HCT116 (cell line): ENCODE measurements at regions not wholly inside any gene's neighbourhood (a gene's known extent, or its start where the extent isn't known, plus 50 kb on each side); places are given as distances from the start of the nearest gene placed in this dataset.

Experiments
- ATAC-seq: fragments of 200-7000 bp; cut with Tn5 transposase; 2 replicates; pipeline ENCODE4 v1.9.1; 2020; ENCODE audit warnings: mild to moderate bottlenecking, moderate library complexity
- BruUV-seq: library from RNA; stranded (reverse); fragments of 400-500 nt; replicated peaks from 2 replicates; lab custom pipeline; 2021; lab: Mats Ljungman, UMichigan
- CTCF ChIA-PET: fragments of 300-600 bp; sonication (Branson Sonifier 250); formaldehyde crosslinking; loops from one replicate; lab custom pipeline; 2021; ENCODE audit warnings: antibody characterized with exemption; lab: Charles Lee
- POLR2A ChIA-PET: fragments of 300-600, 350-600 bp; sonication (Branson Sonifier 250); formaldehyde crosslinking; loops from one replicate; lab custom pipeline; 2021; ENCODE audit warnings: antibody characterized with exemption; lab: Charles Lee
- RAD21 ChIA-PET, 2 experiments: fragments of 300-600 bp; sonication (Branson Sonifier 250); formaldehyde crosslinking; loops; one replicate each; lab custom pipeline; 2023; ENCODE audit warnings: low total read pairs in 2 of 2; ENCODE audit not compliant: uncharacterized antibody in 2 of 2, unreplicated experiment in 2 of 2, low non-redundant PET in 1 of 2; lab: Charles Lee
- DNase-seq: peaks from one replicate; pipeline ENCODE4 v3.0.0-alpha.2; 2010; ENCODE audit warnings: low read depth, low spot score
- H2AFZ ChIP-seq: fragments of 200-600 bp; shearing (Covaris generic), sonication (generic); 2 replicates; pipeline ENCODE4 v1.6.1; 2017; ENCODE audit warnings: low read depth, mixed run types, mixed read lengths, antibody characterized with exemption, low read length; ENCODE audit not compliant: poor library complexity, severe bottlenecking
- H3K27ac ChIP-seq: 2 replicates; pipeline ENCODE4 v1.5.1; 2012; ENCODE audit warnings: low read depth, low read length
- H3K27me3 ChIP-seq: fragments of 200-600 bp; sonication (generic); 2 replicates; pipeline ENCODE4 v1.6.1; 2016; ENCODE audit warnings: mixed run types, low read length, mixed read lengths; ENCODE audit not compliant: insufficient read depth
- H3K36me3 ChIP-seq, 2 experiments: fragments of 200-500 bp in 1 of 2; fragments of 200-600 bp in 1 of 2; sonication (Bioruptor generic) in 1 of 2; sonication (generic) in 1 of 2; 2 replicates each; pipeline versions ENCODE4 v1.5.1 to v1.6.1; 2014 to 2016; ENCODE audit warnings: low read length in 2 of 2, inconsistent platforms in 1 of 2, mixed read lengths in 1 of 2, mixed run types in 1 of 2; ENCODE audit not compliant: insufficient read depth in 2 of 2, control insufficient read depth in 1 of 2
- H3K4me1 ChIP-seq, 2 experiments: fragments of 200-600 bp in 1 of 2; sonication (generic) in 1 of 2; 2 replicates each; pipeline versions ENCODE4 v1.5.1 to v1.6.1; 2012 to 2017; ENCODE audit warnings: low read length in 2 of 2, inconsistent platforms in 1 of 2, mild to moderate bottlenecking in 1 of 2, mixed read lengths in 1 of 2, mixed run types in 1 of 2, moderate library complexity in 1 of 2; ENCODE audit not compliant: insufficient read depth in 2 of 2, control insufficient read depth in 1 of 2
- H3K4me2 ChIP-seq: fragments of 200-600 bp; sonication (generic); 2 replicates; pipeline ENCODE4 v1.6.1; 2017; ENCODE audit warnings: mixed run types, low read length, mixed read lengths
- H3K4me3 ChIP-seq, 2 experiments: fragments of 200-600 bp in 1 of 2; sonication (generic) in 1 of 2; replicated peaks in 1 of 2; 2 replicates each; pipeline ENCODE4 v1.5.1; 2011 to 2016; ENCODE audit warnings: low read length in 2 of 2, control low read depth in 1 of 2, low read depth in 1 of 2, mild to moderate bottlenecking in 1 of 2, mixed read lengths in 1 of 2, mixed run types in 1 of 2
- H3K79me2 ChIP-seq: fragments of 200-600 bp; sonication (generic); 2 replicates; pipeline ENCODE4 v1.6.1; 2017; ENCODE audit warnings: mild to moderate bottlenecking, mixed run types, low read length, moderate library complexity, mixed read lengths; ENCODE audit not compliant: insufficient read depth
- H3K9ac ChIP-seq: fragments of 200-600 bp; sonication (generic); 2 replicates; pipeline ENCODE4 v1.6.1; 2016; ENCODE audit warnings: low read length, mixed read lengths
- H3K9me2 ChIP-seq: fragments of 200-600 bp; sonication (generic), shearing (Covaris generic); 2 replicates; pipeline ENCODE4 v1.6.1; 2017; ENCODE audit warnings: mixed run types, mild to moderate bottlenecking, moderate library complexity; ENCODE audit not compliant: insufficient read depth
- H3K9me3 ChIP-seq, 2 experiments: fragments of 200-500 bp in 1 of 2; fragments of 200-600 bp in 1 of 2; sonication (Bioruptor generic) in 1 of 2; sonication (generic) in 1 of 2; 2 replicates each; pipeline ENCODE4 v1.6.1; 2014 to 2017; ENCODE audit warnings: low read length in 2 of 2, mixed read lengths in 2 of 2, inconsistent platforms in 1 of 2, low read depth in 1 of 2, mild to moderate bottlenecking in 1 of 2, mixed run types in 1 of 2, moderate library complexity in 1 of 2; ENCODE audit not compliant: control insufficient read depth in 1 of 2, insufficient read depth in 1 of 2
- H4K20me1 ChIP-seq: fragments of 200-600 bp; sonication (generic), shearing (Covaris generic); 2 replicates; pipeline ENCODE4 v1.6.1; 2017; ENCODE audit warnings: mixed run types, mild to moderate bottlenecking, moderate library complexity; ENCODE audit not compliant: insufficient read depth
- CEBPB ChIP-seq: IDR thresholded peaks from 2 replicates; pipeline ENCODE4 v1.6.1; 2012; ENCODE audit warnings: low read depth
- RAD21 ChIP-seq: IDR thresholded peaks from 2 replicates; pipeline ENCODE4 v1.6.1; 2012; ENCODE audit warnings: low read depth, mild to moderate bottlenecking
- REST ChIP-seq: IDR thresholded peaks from 2 replicates; pipeline ENCODE4 v1.6.1; 2012; ENCODE audit warnings: low read depth
- SP1 ChIP-seq: IDR thresholded peaks from 2 replicates; pipeline ENCODE4 v1.6.1; 2012; ENCODE audit warnings: low read depth
- SRF ChIP-seq: IDR thresholded peaks from 2 replicates; pipeline ENCODE4 v1.6.1; 2012; ENCODE audit warnings: low read depth
- TCF7L2 ChIP-seq: IDR thresholded peaks from 2 replicates; pipeline ENCODE4 v1.7.0; 2011; ENCODE audit warnings: borderline replicate concordance, inconsistent platforms; ENCODE audit not compliant: insufficient read depth, insufficient read length; ENCODE audit errors: extremely low read depth
- ZNF274 ChIP-seq: fragments of 200-500 bp; sonication (Bioruptor generic); IDR thresholded peaks from 2 replicates; pipeline ENCODE4 v1.6.1; 2014; ENCODE audit warnings: mild to moderate bottlenecking, low read depth, low read length, inconsistent platforms
- intact Hi-C: fragments of 100-400 bp; cut with micrococcal nuclease; formaldehyde crosslinking; loops from 2 replicates; pipeline ENCODE4 v1.10.0; 2022
- TF ChIP-seq, protein P1 (sequence below), 3 experiments: fragments of 200-600 bp in 1 of 3; sonication (generic) in 1 of 3; IDR thresholded peaks in 2 of 3; conservative IDR thresholded peaks in 1 of 3; 2 replicates each; pipeline ENCODE4 v1.5.1; 2012 to 2017; ENCODE audit warnings: low read depth in 2 of 3, low read length in 2 of 3, antibody characterized with exemption in 1 of 3, borderline replicate concordance in 1 of 3, control low read depth in 1 of 3, mild to moderate bottlenecking in 1 of 3, mixed read lengths in 1 of 3, mixed run types in 1 of 3, moderate library complexity in 1 of 3; ENCODE audit not compliant: insufficient read depth in 1 of 3

DNA sequence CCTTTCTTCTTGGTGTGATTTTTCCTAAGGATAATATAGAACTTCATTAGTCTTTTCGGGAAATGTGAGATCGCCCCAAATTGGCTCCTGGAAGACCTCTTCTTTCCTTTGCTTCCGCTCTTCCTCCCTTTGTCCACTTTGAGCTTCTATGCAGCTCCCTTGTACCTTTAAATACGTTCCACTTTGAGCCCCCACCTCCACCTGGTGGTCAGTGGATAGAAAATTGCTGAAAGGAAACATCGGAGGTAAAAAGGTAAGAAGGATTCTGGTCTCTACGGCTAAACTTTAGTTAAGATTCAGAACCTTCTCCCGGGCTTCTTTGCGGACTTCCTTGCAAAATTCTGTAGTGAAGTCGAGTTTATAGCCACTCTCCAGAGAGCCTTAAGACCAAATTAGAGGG, 55.0 kb upstream of the TM9SF2 start:
- Histone ChIP-seq H3K9me3 (no peaks in the 10 kb centered on the region), H3K4me2 (peak overlapping the region; percentile 43), H3K79me2 (no peaks in the 10 kb centered on the region), H3K36me3 (no peaks in the 10 kb centered on the region), H3K9ac (no peak overlapping the region), H3K9me2 (no peaks in the 10 kb centered on the region), H4K20me1 (no peaks in the 10 kb centered on the region; the same call in 1 of the 2 replicates), H3K27ac (no peak overlapping the region), H3K4me3 (no peak overlapping the region), H3K27me3 (no peaks in the 10 kb centered on the region), H3K4me1 (peaks cover 3 to 7% of the 10 kb centered on the region in 2 experiments; a peak in 2 of 4 replicates), H2AFZ (peak overlapping the region; percentile 99)
- no peak for TF ChIP-seq REST
- no peak for TF ChIP-seq TCF7L2
- TF ChIP-seq ZNF274 = no peak
- no peak for TF ChIP-seq SRF
- no peak for TF ChIP-seq CEBPB
- TF ChIP-seq, protein P1, sequence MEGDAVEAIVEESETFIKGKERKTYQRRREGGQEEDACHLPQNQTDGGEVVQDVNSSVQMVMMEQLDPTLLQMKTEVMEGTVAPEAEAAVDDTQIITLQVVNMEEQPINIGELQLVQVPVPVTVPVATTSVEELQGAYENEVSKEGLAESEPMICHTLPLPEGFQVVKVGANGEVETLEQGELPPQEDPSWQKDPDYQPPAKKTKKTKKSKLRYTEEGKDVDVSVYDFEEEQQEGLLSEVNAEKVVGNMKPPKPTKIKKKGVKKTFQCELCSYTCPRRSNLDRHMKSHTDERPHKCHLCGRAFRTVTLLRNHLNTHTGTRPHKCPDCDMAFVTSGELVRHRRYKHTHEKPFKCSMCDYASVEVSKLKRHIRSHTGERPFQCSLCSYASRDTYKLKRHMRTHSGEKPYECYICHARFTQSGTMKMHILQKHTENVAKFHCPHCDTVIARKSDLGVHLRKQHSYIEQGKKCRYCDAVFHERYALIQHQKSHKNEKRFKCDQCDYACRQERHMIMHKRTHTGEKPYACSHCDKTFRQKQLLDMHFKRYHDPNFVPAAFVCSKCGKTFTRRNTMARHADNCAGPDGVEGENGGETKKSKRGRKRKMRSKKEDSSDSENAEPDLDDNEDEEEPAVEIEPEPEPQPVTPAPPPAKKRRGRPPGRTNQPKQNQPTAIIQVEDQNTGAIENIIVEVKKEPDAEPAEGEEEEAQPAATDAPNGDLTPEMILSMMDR (IDR thresholded peaks at IDR 0.05 in 2 of 3, conservative IDR thresholded peaks at IDR 0.05 in 1 of 3; ENCODE audit: borderline replicate concordance in 1 of 3, insufficient read depth in 1 of 3, low read depth in 2 of 3, low read length in 2 of 3) = peak in 2 of 3 experiments; percentile 57 to 58; a peak in 4 of 6 replicates
- peak; percentile 46; the same call in 1 of the 2 replicates for TF ChIP-seq RAD21
- no peak for TF ChIP-seq SP1
- RAD21 ChIA-PET = interaction anchor here in 1 of 2 experiments (0.7 kb wide), 1 partner anchor 113 kb away, joined by 4 read pairs; no protein-coding TSS in a partner anchor
- CTCF ChIA-PET = interaction anchor here (1.0 to 1.5 kb wide), 8 partner anchors 9 to 270 kb away, joined by 3 to 9 read pairs (median 4); no protein-coding TSS in a partner anchor
- POLR2A ChIA-PET = no interaction called here
- ATAC-seq (peak; percentile 86), DNase-seq (peak; percentile 36)
- intact Hi-C loops = no loop called here
- no TSS peak for BruUV-seq
